ENCODE measurements at regions not wholly inside any gene's neighbourhood (a gene's known extent, or its start where the extent isn't known, plus 50 kb on each side); places are given as distances from the start of the nearest gene placed in this dataset.

- no peak overlapping the region for H3K14ac ChIP-seq (ENCODE audit: low read length in 2 of 2)
- DNase-seq: no peak
- H2AFZ ChIP-seq (ENCODE audit: low read depth, low read length): no peak overlapping the region
- H3K4me2 ChIP-seq (ENCODE audit: low read length, poor library complexity, severe bottlenecking): no peak overlapping the region
- H3K4me1 ChIP-seq (ENCODE audit: control insufficient read depth, insufficient read depth, low read depth, low read length): no peaks in the 10 kb centered on the region
- H2BK120ac ChIP-seq (ENCODE audit: low read depth, low read length): no peak overlapping the region
- H3K9ac ChIP-seq (ENCODE audit: low read length): no peak overlapping the region
- no peaks in the 10 kb centered on the region for H3K79me1 ChIP-seq (replicated peaks; ENCODE audit: low read length, poor library complexity, severe bottlenecking)
- peak overlapping the region in 1 of 2 experiments; percentile 60 for H3K18ac ChIP-seq (ENCODE audit: low read depth in 1 of 2, low read length in 2 of 2)
- H3K23ac ChIP-seq (ENCODE audit: low read length in 2 of 2): no peak overlapping the region
- H3K4me3 ChIP-seq (ENCODE audit: insufficient read depth in 1 of 2, low read depth in 1 of 2, low read length in 2 of 2): no peak overlapping the region
- H3K4ac ChIP-seq (ENCODE audit: low read depth in 1 of 2, low read length in 2 of 2): no peak overlapping the region
- no peak overlapping the region for H4K8ac ChIP-seq (ENCODE audit: low read length)
- H2AK5ac ChIP-seq (ENCODE audit: low read length, severe bottlenecking): no peak overlapping the region
- peak overlapping the region in 1 of 2 experiments; percentile 74 for H2BK12ac ChIP-seq (ENCODE audit: low read length in 2 of 2)
- H3K36me3 ChIP-seq (ENCODE audit: control insufficient read depth in 1 of 2, insufficient read depth in 2 of 2, low read depth in 1 of 2, low read length in 2 of 2): no peaks in the 10 kb centered on the region
- no peak overlapping the region for H4K91ac ChIP-seq (ENCODE audit: low read length)
- H2BK15ac ChIP-seq (ENCODE audit: low read depth, poor library complexity, severe bottlenecking): peak overlapping the region; percentile 48
- H2BK5ac ChIP-seq (ENCODE audit: low read depth, low read length, poor library complexity, severe bottlenecking): no peak overlapping the region
- 98% methylated on average over 9 of the region's 9 CpGs for WGBS
- no peaks in the 10 kb centered on the region for H3K27me3 ChIP-seq (ENCODE audit: control insufficient read depth in 1 of 2, insufficient read depth in 1 of 2, low read length in 2 of 2)
- H3K27ac ChIP-seq (ENCODE audit: low read length, poor library complexity, severe bottlenecking): no peak overlapping the region
- no peaks in the 10 kb centered on the region for H3K9me3 ChIP-seq (ENCODE audit: control insufficient read depth, low read length)
Measured at GRCh38 chr6:14857001-14857400, 388.9 kb upstream of the JARID2 start.

GRCh38 chr6:14857501-14857900 is 388.4 kb upstream of the JARID2 start:
- no peak overlapping the region for H2BK120ac ChIP-seq (ENCODE audit: low read depth, low read length)
- no peaks in the 10 kb centered on the region for H3K4me1 ChIP-seq (ENCODE audit: control insufficient read depth, insufficient read depth, low read depth, low read length)
- no peak overlapping the region for H4K91ac ChIP-seq (ENCODE audit: low read length)
- H3K18ac ChIP-seq (ENCODE audit: low read depth in 1 of 2, low read length in 2 of 2): no peak overlapping the region
- H3K79me1 ChIP-seq (replicated peaks; ENCODE audit: low read length, poor library complexity, severe bottlenecking): no peaks in the 10 kb centered on the region
- no peak overlapping the region for H2BK5ac ChIP-seq (ENCODE audit: low read depth, low read length, poor library complexity, severe bottlenecking)
- no peak overlapping the region for H3K27ac ChIP-seq (ENCODE audit: low read length, poor library complexity, severe bottlenecking)
- no peak overlapping the region for H3K4me2 ChIP-seq (ENCODE audit: low read length, poor library complexity, severe bottlenecking)
- WGBS: 94% methylated on average over 10 of the region's 16 CpGs
- H3K9me3 ChIP-seq (ENCODE audit: control insufficient read depth, low read length): no peaks in the 10 kb centered on the region
- no peaks in the 10 kb centered on the region for H3K36me3 ChIP-seq (ENCODE audit: control insufficient read depth in 1 of 2, insufficient read depth in 2 of 2, low read depth in 1 of 2, low read length in 2 of 2)
- H3K27me3 ChIP-seq (ENCODE audit: control insufficient read depth in 1 of 2, insufficient read depth in 1 of 2, low read length in 2 of 2): no peaks in the 10 kb centered on the region
- DNase-seq: no peak
- H3K9ac ChIP-seq (ENCODE audit: low read length): no peak overlapping the region
- H2BK12ac ChIP-seq (ENCODE audit: low read length in 2 of 2): peak overlapping the region in 1 of 2 experiments; percentile 74
- H2AFZ ChIP-seq (ENCODE audit: low read depth, low read length): no peak overlapping the region
- no peak overlapping the region for H4K8ac ChIP-seq (ENCODE audit: low read length)
- no peak overlapping the region for H3K4ac ChIP-seq (ENCODE audit: low read depth in 1 of 2, low read length in 2 of 2)
- H2AK5ac ChIP-seq (ENCODE audit: low read length, severe bottlenecking): no peak overlapping the region
- no peak overlapping the region for H3K23ac ChIP-seq (ENCODE audit: low read length in 2 of 2)
- no peak overlapping the region for H3K14ac ChIP-seq (ENCODE audit: low read length in 2 of 2)
- no peak overlapping the region for H3K4me3 ChIP-seq (ENCODE audit: insufficient read depth in 1 of 2, low read depth in 1 of 2, low read length in 2 of 2)
- H2BK15ac ChIP-seq (ENCODE audit: low read depth, poor library complexity, severe bottlenecking): peak overlapping the region; percentile 49

GRCh38 chr6:14858808-14859207 is 387.1 kb upstream of the JARID2 start:
- H3K27ac ChIP-seq (ENCODE audit: low read length, poor library complexity, severe bottlenecking): no peak overlapping the region
- H3K4me3 ChIP-seq (ENCODE audit: insufficient read depth in 1 of 2, low read depth in 1 of 2, low read length in 2 of 2): no peak overlapping the region
- H2AK5ac ChIP-seq (ENCODE audit: low read length, severe bottlenecking): no peak overlapping the region
- H3K79me1 ChIP-seq (replicated peaks; ENCODE audit: low read length, poor library complexity, severe bottlenecking): no peaks in the 10 kb centered on the region
- H3K4me1 ChIP-seq (ENCODE audit: control insufficient read depth, insufficient read depth, low read depth, low read length): no peaks in the 10 kb centered on the region
- no peak overlapping the region for H4K8ac ChIP-seq (ENCODE audit: low read length)
- no peak overlapping the region for H3K14ac ChIP-seq (ENCODE audit: low read length in 2 of 2)
- H4K91ac ChIP-seq (ENCODE audit: low read length): no peak overlapping the region
- H3K4me2 ChIP-seq (ENCODE audit: low read length, poor library complexity, severe bottlenecking): no peak overlapping the region
- no peak overlapping the region for H2BK15ac ChIP-seq (ENCODE audit: low read depth, poor library complexity, severe bottlenecking)
- H3K4ac ChIP-seq (ENCODE audit: low read depth in 1 of 2, low read length in 2 of 2): no peak overlapping the region
- H3K27me3 ChIP-seq (ENCODE audit: control insufficient read depth in 1 of 2, insufficient read depth in 1 of 2, low read length in 2 of 2): no peaks in the 10 kb centered on the region
- no peak overlapping the region for H2BK5ac ChIP-seq (ENCODE audit: low read depth, low read length, poor library complexity, severe bottlenecking)
- no peak overlapping the region for H2BK120ac ChIP-seq (ENCODE audit: low read depth, low read length)
- H3K9ac ChIP-seq (ENCODE audit: low read length): no peak overlapping the region
- no peak overlapping the region for H3K18ac ChIP-seq (ENCODE audit: low read depth in 1 of 2, low read length in 2 of 2)
- H3K36me3 ChIP-seq (ENCODE audit: control insufficient read depth in 1 of 2, insufficient read depth in 2 of 2, low read depth in 1 of 2, low read length in 2 of 2): no peaks in the 10 kb centered on the region
- H3K23ac ChIP-seq (ENCODE audit: low read length in 2 of 2): no peak overlapping the region
- no peaks in the 10 kb centered on the region for H3K9me3 ChIP-seq (ENCODE audit: control insufficient read depth, low read length)
- H2AFZ ChIP-seq (ENCODE audit: low read depth, low read length): no peak overlapping the region
- DNase-seq: no peak
- H2BK12ac ChIP-seq (ENCODE audit: low read length in 2 of 2): no peak overlapping the region
- 93% methylated on average over 4 of the region's 4 CpGs for WGBS

- no peak overlapping the region for H2BK120ac ChIP-seq (ENCODE audit: low read depth, low read length)
- H2BK5ac ChIP-seq (ENCODE audit: low read depth, low read length, poor library complexity, severe bottlenecking): no peak overlapping the region
- no peak overlapping the region for H4K91ac ChIP-seq (ENCODE audit: low read length)
- no peak overlapping the region for H3K9ac ChIP-seq (ENCODE audit: low read length)
- DNase-seq: no peak
- H3K14ac ChIP-seq (ENCODE audit: low read length in 2 of 2): no peak overlapping the region
- H2AK5ac ChIP-seq (ENCODE audit: low read length, severe bottlenecking): no peak overlapping the region
- H2BK15ac ChIP-seq (ENCODE audit: low read depth, poor library complexity, severe bottlenecking): no peak overlapping the region
- H3K4me3 ChIP-seq (ENCODE audit: insufficient read depth in 1 of 2, low read depth in 1 of 2, low read length in 2 of 2): no peak overlapping the region
- no peaks in the 10 kb centered on the region for H3K4me1 ChIP-seq (ENCODE audit: control insufficient read depth, insufficient read depth, low read depth, low read length)
- no peak overlapping the region for H3K27ac ChIP-seq (ENCODE audit: low read length, poor library complexity, severe bottlenecking)
- no peak overlapping the region for H3K18ac ChIP-seq (ENCODE audit: low read depth in 1 of 2, low read length in 2 of 2)
- no peak overlapping the region for H4K8ac ChIP-seq (ENCODE audit: low read length)
- no peak overlapping the region for H3K4me2 ChIP-seq (ENCODE audit: low read length, poor library complexity, severe bottlenecking)
- H3K9me3 ChIP-seq (ENCODE audit: control insufficient read depth, low read length): no peaks in the 10 kb centered on the region
- H2AFZ ChIP-seq (ENCODE audit: low read depth, low read length): no peak overlapping the region
- H3K79me1 ChIP-seq (replicated peaks; ENCODE audit: low read length, poor library complexity, severe bottlenecking): no peaks in the 10 kb centered on the region
- no peak overlapping the region for H3K4ac ChIP-seq (ENCODE audit: low read depth in 1 of 2, low read length in 2 of 2)
- H3K36me3 ChIP-seq (ENCODE audit: control insufficient read depth in 1 of 2, insufficient read depth in 2 of 2, low read depth in 1 of 2, low read length in 2 of 2): no peaks in the 10 kb centered on the region
- H3K23ac ChIP-seq (ENCODE audit: low read length in 2 of 2): no peak overlapping the region
- H2BK12ac ChIP-seq (ENCODE audit: low read length in 2 of 2): no peak overlapping the region
- WGBS: 57% methylated on average over 1 of the region's 2 CpGs
- H3K27me3 ChIP-seq (ENCODE audit: control insufficient read depth in 1 of 2, insufficient read depth in 1 of 2, low read length in 2 of 2): no peaks in the 10 kb centered on the region
Measured at GRCh38 chr6:14860774-14861173, 385.1 kb upstream of the JARID2 start.

All from mesenchymal stem cell (in vitro differentiated cells and primary cell).